ENCODE measurements at regions not wholly inside any gene's neighbourhood (a gene's known extent, or its start where the extent isn't known, plus 50 kb on each side); places are given as distances from the start of the nearest gene placed in this dataset.

GRCh38 chr12:14075797-14076393 lies 94.5 kb upstream of the GRIN2B start:
- TF ChIP-seq CTCF (IDR thresholded peaks at IDR 0.05; ENCODE audit: low read depth, low read length, missing input control): no peak
- TF ChIP-seq MAX (IDR thresholded peaks at IDR 0.05): no peak
- no peak for TF ChIP-seq JUND (IDR thresholded peaks at IDR 0.05)
- TF ChIP-seq ZBTB33 (IDR thresholded peaks at IDR 0.05): no peak

All from liver (tissue), 3 donors.